Globus pallidus (tissue), 1 donor: ENCODE measurements at regions not wholly inside any gene's neighbourhood (a gene's known extent, or its start where the extent isn't known, plus 50 kb on each side); places are given as distances from the start of the nearest gene placed in this dataset.
"Not testable (repeated sequence)": the region's sequence is repeated elsewhere in the genome, so short reads cannot be mapped to it uniquely, and the experiment has no call there.

Experiments used
- DNase-seq: peaks from one replicate; pipeline ENCODE4 v3.0.0-alpha.2; 2015; ENCODE audit warnings: low spot score

GRCh38 chr3:105979961-105980360, 111.1 kb upstream of the CBLB start:
- no peak for DNase-seq

GRCh38 chr3:105982207-105982606, 113.4 kb upstream of the CBLB start:
- DNase-seq = no peak

GRCh38 chr3:105984837-105985236, 116.0 kb upstream of the CBLB start:
- DNase-seq = no peak

- DNase-seq = not testable (repeated sequence)
Measured at GRCh38 chr3:105986343-105986742, 117.5 kb upstream of the CBLB start.

GRCh38 chr3:105987809-105988208, 119.0 kb upstream of the CBLB start:
- DNase-seq = no peak

- no peak for DNase-seq
Measured at GRCh38 chr3:105988540-105989212, 119.9 kb upstream of the CBLB start.

- no peak for DNase-seq
Measured at GRCh38 chr3:105996781-105997180, 128.0 kb upstream of the CBLB start.

GRCh38 chr3:105997466-105997799, 128.6 kb upstream of the CBLB start:
- no peak for DNase-seq

- DNase-seq = no peak
Measured at GRCh38 chr3:105997800-105998526, 129.2 kb upstream of the CBLB start.

- DNase-seq = no peak
Measured at GRCh38 chr3:105999856-106000255, 131.0 kb upstream of the CBLB start.

GRCh38 chr3:106001923-106002322, 133.1 kb upstream of the CBLB start:
- no peak for DNase-seq

GRCh38 chr3:106004137-106004681, 135.4 kb upstream of the CBLB start:
- DNase-seq = no peak

- DNase-seq = no peak
Measured at GRCh38 chr3:106004826-106005225, 136.0 kb upstream of the CBLB start.

- DNase-seq = no peak
Measured at GRCh38 chr3:106006001-106006400, 137.2 kb upstream of the CBLB start.

- DNase-seq = no peak
Measured at GRCh38 chr3:106006571-106006970, 137.8 kb upstream of the CBLB start.

- DNase-seq = no peak
Measured at GRCh38 chr3:106007512-106007911, 138.7 kb upstream of the CBLB start.

GRCh38 chr3:106008766-106009165, 140.0 kb upstream of the CBLB start:
- no peak for DNase-seq

GRCh38 chr3:106010829-106011228, 142.0 kb upstream of the CBLB start:
- DNase-seq = no peak

GRCh38 chr3:106013971-106014370, 145.2 kb upstream of the CBLB start:
- no peak for DNase-seq

GRCh38 chr3:106014518-106014917, 145.7 kb upstream of the CBLB start:
- no peak for DNase-seq

- DNase-seq = no peak
Measured at GRCh38 chr3:106014971-106015370, 146.2 kb upstream of the CBLB start.

- DNase-seq = no peak
Measured at GRCh38 chr3:106018102-106018501, 149.3 kb upstream of the CBLB start.

- DNase-seq = no peak
Measured at GRCh38 chr3:106018929-106019550, 150.2 kb upstream of the CBLB start.
